ENCODE measurements at regions not wholly inside any gene's neighbourhood (a gene's known extent, or its start where the extent isn't known, plus 50 kb on each side); places are given as distances from the start of the nearest gene placed in this dataset.
"Not testable (repeated sequence)": the region's sequence is repeated elsewhere in the genome, so short reads cannot be mapped to it uniquely, and the experiment has no call there.

- Histone ChIP-seq H3K4me2 (ENCODE audit: low read length) (no peak overlapping the region), H2AFZ (no peak overlapping the region), H3K36me3 (ENCODE audit: control insufficient read depth, insufficient read depth, low read length) (no peaks in the 10 kb centered on the region), H3K9ac (no peak overlapping the region), H3K79me2 (no peaks in the 10 kb centered on the region), H3K9me3 (ENCODE audit: control insufficient read depth, low read length) (no peaks in the 10 kb centered on the region), H3K4me3 (ENCODE audit: low read depth, low read length) (no peak overlapping the region), H3K27ac (no peak overlapping the region), H3K27me3 (ENCODE audit: control insufficient read depth, insufficient read depth, low read length) (no peaks in the 10 kb centered on the region), H3K4me1 (no peaks in the 10 kb centered on the region)
- TF ChIP-seq CTCF (IDR thresholded peaks at IDR 0.05) = no peak
Observed at GRCh38 chr13:57878291-57878690, 246.7 kb downstream of the PCDH17 start.

GRCh38 chr13:57897225-57897624, 265.7 kb downstream of the PCDH17 start:
- no peak overlapping the region for H3K27ac ChIP-seq
- H3K9me3 ChIP-seq (ENCODE audit: control insufficient read depth, low read length) = no peaks in the 10 kb centered on the region
- no peaks in the 10 kb centered on the region for H3K4me1 ChIP-seq
- TF ChIP-seq CTCF (IDR thresholded peaks at IDR 0.05) = no peak
- H3K79me2 ChIP-seq = no peaks in the 10 kb centered on the region
- H3K4me2 ChIP-seq (ENCODE audit: low read length) = no peak overlapping the region
- no peak overlapping the region for H2AFZ ChIP-seq
- no peaks in the 10 kb centered on the region for H3K27me3 ChIP-seq (ENCODE audit: control insufficient read depth, insufficient read depth, low read length)
- no peak overlapping the region for H3K4me3 ChIP-seq (ENCODE audit: low read depth, low read length)
- H3K36me3 ChIP-seq (ENCODE audit: control insufficient read depth, insufficient read depth, low read length) = no peaks in the 10 kb centered on the region
- no peak overlapping the region for H3K9ac ChIP-seq

- H3K9me3 ChIP-seq (ENCODE audit: control insufficient read depth, low read length) = no peaks in the 10 kb centered on the region
- H3K4me2 ChIP-seq (ENCODE audit: low read length) = no peak overlapping the region
- no peaks in the 10 kb centered on the region for H3K4me1 ChIP-seq
- no peaks in the 10 kb centered on the region for H3K27me3 ChIP-seq (ENCODE audit: control insufficient read depth, insufficient read depth, low read length)
- TF ChIP-seq CTCF (IDR thresholded peaks at IDR 0.05) = no peak
- no peak overlapping the region for H2AFZ ChIP-seq
- H3K36me3 ChIP-seq (ENCODE audit: control insufficient read depth, insufficient read depth, low read length) = no peaks in the 10 kb centered on the region
- H3K9ac ChIP-seq = no peak overlapping the region
- H3K4me3 ChIP-seq (ENCODE audit: low read depth, low read length) = no peak overlapping the region
- no peaks in the 10 kb centered on the region for H3K79me2 ChIP-seq
- no peak overlapping the region for H3K27ac ChIP-seq
Observed at GRCh38 chr13:57899096-57899495, 267.6 kb downstream of the PCDH17 start.

GRCh38 chr13:57909833-57910232, 278.3 kb downstream of the PCDH17 start:
- H3K4me1 ChIP-seq; H3K36me3 ChIP-seq (ENCODE audit: control insufficient read depth, insufficient read depth, low read length); H3K27ac ChIP-seq; H2AFZ ChIP-seq; H3K27me3 ChIP-seq (ENCODE audit: control insufficient read depth, insufficient read depth, low read length); H3K4me3 ChIP-seq (ENCODE audit: low read depth, low read length); H3K9me3 ChIP-seq (ENCODE audit: control insufficient read depth, low read length); H3K4me2 ChIP-seq (ENCODE audit: low read length); H3K9ac ChIP-seq; H3K79me2 ChIP-seq: not testable (repeated sequence)

GRCh38 chr13:57918086-57918485, 286.5 kb downstream of the PCDH17 start:
- Histone ChIP-seq H3K9me3 (ENCODE audit: control insufficient read depth, low read length) (no peaks in the 10 kb centered on the region), H3K4me3 (ENCODE audit: low read depth, low read length) (no peak overlapping the region), H3K27ac (no peak overlapping the region), H3K4me1 (no peaks in the 10 kb centered on the region), H3K79me2 (no peaks in the 10 kb centered on the region), H3K27me3 (ENCODE audit: control insufficient read depth, insufficient read depth, low read length) (no peaks in the 10 kb centered on the region), H3K4me2 (ENCODE audit: low read length) (no peak overlapping the region), H2AFZ (no peak overlapping the region), H3K36me3 (ENCODE audit: control insufficient read depth, insufficient read depth, low read length) (no peaks in the 10 kb centered on the region), H3K9ac (no peak overlapping the region)
- no peak for TF ChIP-seq CTCF (IDR thresholded peaks at IDR 0.05)
